Amniotic epithelial cell (primary cell): ENCODE measurements at regions not wholly inside any gene's neighbourhood (a gene's known extent, or its start where the extent isn't known, plus 50 kb on each side); places are given as distances from the start of the nearest gene placed in this dataset.

Experiments
- DNase-seq: peaks from one replicate; pipeline ENCODE4 v3.0.0-alpha.2; 2010; ENCODE audit warnings: low read depth

DNA sequence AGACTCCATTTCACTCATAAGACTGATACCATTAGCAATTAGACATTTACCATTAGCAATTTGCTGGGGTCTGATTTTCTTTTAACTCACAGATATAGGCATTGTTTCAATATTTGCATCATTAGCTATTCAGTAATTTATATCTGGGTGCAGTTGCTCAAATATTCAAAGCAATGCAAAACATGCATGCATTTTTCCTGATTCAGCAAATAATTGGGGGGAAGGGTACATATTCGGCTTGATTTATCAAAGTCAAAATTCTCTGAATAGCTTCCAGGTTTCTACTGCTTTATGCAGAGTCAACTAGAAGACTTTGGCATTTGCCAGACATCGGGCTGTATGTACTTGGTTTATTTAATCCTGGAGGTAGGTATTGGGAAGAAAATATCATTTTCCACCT lies 315.6 kb upstream of the NR2F2 start:
- DNase-seq, result no peak

DNA sequence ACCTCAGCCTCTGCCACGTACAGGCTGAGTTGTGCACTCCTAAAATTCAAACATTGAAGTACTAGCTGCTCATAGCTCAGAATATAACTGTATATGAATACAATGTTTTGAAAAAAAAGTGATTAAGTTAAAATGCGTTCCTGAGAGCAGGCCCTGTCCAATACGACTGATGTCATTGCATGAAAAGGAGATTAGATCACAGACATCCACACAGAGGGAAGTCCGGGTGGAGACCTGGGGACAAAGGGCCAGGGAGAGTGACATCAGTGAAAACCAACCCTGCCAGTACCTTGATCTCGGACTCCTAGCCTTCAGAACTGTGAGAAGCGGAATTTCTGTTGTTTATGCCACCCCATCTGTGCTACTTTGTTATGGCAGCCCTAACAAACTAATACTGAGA lies 311.4 kb upstream of the NR2F2 start:
- DNase-seq, result no peak

DNA sequence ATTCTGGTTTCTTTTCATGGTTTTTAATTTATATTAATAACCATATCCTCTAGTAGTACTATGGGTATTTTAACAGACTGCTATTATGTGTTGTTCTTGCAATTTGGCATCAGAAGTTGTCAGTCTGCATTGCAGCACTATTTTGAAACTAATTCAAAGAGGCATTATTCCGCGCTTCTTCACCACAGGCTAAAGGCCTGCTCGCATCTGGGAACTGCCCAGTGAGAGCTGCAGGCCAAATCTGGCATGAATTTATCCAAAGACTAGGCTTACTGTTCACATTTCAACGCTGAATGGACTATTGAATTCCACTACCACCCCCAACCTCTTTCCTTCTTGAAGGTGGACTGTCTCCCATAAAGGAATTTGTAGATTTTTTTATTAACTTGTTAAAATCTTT lies 310.4 kb upstream of the NR2F2 start:
- DNase-seq, result no peak

GRCh38 chr15:96020797-96021196 lies 309.7 kb upstream of the NR2F2 start:
- DNase-seq, result no peak

DNA sequence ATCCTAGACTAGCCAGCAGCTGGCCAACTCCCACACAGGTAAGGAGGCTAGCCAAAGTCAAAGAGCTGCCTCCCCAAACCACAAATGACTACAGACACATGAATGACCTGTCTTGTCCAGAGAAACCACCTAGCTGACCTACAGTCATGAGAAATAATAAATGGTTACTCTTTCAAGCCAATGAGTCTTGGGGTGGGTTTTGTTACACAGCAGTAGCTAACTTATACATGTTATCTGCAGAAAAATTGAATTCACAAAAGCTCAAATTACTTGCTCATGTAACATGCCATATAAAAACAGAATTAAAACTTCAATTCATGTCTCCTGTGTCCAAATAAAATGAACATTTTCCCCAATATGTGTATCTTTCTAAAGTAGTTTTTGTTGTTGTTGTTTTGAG lies 307.4 kb upstream of the NR2F2 start:
- no peak for DNase-seq

DNA sequence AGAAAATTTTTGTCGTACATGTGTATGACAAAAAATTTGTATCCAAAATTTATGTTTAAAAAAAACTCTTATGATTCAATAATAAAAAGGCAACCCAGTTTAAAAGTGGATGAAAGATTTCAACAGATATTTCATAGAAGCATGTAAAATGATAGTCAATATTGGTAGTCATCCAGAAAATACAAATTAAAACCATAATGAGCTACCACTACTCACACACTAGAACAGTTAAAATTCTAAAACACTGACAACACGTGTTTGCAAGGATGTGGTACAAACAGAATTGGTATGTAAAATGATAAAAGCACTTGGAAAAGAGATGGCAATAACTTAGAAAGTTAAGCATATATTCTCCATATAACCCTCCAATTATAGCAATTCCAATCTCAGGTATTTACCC lies 303.0 kb upstream of the NR2F2 start:
- DNase-seq, result no peak

DNA sequence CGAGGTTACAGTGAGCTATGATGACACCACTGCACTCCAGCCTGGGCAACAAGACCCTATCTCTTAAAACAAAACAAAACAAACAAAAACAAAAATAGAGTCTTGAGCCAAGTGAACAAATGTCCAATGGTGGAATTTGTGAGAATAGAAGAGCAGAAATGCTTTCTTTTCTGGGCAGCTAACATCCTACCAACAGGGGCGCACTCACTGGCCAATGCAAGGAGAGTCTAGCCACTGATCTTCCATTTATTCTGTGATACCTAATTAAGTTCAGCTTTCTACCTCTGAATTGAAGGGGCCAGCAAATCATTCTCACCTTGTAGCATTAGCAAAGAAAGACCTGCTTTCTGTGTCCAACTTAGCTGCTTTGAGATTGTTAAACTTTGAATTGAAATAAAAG lies 301.9 kb upstream of the NR2F2 start:
- no peak for DNase-seq

- DNase-seq, result no peak
Measured at GRCh38 chr15:96029172-96029571, 301.3 kb upstream of the NR2F2 start.

DNA sequence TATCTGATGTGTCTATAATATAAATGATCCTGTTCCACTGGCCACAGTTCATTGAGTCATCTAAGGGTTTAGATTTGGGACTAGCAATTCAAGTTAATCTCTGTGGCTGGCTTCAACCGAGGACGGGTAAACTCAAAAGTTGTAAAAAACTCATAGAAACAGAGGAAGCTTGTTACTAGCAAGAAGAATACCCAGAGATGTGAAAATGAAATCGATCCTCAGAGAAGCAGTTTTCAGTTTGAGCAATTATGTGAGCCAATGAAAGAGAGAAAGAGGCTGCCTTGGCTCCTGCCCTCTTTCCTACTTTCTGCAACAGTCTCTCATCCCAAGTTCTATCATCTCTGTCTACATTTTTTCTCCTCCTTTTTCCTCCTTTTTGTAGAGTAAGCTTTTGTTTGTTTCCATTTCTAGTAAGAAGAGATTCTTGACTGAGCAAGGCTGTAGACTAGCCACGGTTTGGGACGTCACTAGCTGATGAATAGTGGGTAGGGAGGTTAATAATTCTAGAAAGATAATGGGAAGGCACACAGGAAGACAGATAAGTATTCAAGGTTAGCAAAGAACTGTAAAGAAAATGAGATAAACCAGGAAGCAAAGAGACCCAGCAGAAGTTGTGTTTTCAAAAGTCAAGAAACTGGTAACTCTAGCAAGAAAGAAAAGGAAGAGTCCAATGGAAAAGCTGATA lies 298.9 kb upstream of the NR2F2 start:
- peak; percentile 14 for DNase-seq

GRCh38 chr15:96035091-96035490 lies 295.4 kb upstream of the NR2F2 start:
- no peak for DNase-seq

DNA sequence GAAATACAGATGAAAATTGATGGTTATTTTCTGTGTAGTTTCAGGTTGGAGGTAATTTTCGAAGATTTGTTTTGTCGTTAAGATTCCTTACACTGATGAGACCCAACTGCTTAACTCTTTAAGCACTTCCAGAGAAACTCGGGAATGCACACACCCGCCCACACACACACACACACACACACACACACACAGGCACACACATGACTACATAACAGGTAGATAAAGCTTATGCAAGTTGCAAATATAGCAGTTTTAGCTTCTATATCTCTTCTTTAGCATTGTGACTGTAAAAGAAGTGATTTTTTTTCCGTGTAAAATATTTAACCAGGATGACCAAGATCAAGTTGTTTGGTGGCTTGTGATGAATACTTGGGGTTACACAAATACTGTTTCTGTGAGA lies 294.9 kb upstream of the NR2F2 start:
- DNase-seq, result no peak

DNA sequence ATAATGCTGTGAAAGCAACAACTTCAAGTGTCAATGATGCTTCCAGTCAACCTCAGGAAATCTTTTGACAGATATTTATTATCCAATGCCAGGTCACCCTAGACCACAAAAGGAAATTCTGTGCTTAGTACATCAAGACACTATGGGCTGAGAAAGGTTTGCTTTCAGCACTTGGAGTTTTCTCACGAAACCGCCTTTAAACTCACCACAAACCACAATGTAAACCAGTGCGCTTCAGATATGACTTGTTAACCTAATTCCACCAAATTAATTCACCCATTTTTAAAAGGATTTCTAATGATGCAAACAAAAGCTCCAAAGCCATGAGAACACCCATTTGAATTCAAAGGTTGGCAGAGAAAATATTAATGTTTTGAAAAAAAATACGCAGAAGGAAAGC lies 292.9 kb upstream of the NR2F2 start:
- peak; percentile 90 for DNase-seq

DNA sequence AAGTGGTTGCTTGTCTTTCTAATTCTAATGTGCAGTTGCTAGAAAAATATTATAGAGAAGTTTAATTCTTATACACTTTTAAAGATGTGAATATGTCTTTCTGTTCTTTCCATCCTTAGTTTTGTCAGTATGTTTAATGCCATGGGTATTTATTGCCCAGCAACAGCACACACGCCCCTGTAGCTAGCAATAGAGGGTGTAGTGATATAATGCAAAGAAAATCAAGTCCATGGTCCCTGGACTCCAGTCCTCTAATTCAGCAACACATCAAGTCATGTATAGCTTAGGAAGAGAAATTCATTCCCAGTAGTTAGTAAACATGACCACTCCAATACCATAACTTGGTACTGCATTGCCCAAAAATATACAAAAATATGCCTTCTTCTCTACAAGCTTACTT lies 292.4 kb upstream of the NR2F2 start:
- no peak for DNase-seq

GRCh38 chr15:96038650-96039049 lies 291.9 kb upstream of the NR2F2 start:
- DNase-seq, result peak; percentile 27

DNA sequence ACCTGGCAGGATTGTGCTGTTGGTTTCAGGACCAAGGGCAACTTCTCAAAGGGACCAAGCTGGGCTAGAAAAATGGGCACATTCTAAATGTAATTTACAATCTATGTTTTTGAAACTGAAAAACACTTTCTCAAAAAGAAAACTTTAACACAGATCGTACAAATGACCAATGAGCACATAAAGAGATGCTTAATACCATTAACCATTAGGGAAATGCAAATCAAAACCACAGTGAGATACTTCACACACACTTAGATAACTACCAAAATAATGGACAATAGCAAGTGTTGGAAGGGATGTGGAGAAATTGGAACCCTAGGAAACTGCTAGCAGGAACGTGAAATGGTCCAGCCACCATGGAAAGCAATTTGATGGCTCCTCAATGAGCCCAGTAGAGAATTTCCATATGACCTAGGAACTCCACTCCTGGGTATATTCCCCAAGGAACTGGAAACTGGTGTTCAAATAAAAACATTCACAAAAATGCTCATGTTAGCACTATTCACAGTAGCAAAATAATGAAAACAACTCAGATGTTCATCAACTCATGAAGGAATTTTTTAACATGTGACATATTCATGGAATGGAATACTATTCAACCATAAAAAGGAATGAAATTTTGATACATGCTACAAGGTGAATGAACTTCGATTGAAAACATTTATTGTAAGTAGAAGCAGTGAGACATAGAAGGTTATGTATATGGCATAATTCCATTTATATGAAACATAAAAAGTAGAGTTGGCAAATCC lies 288.3 kb upstream of the NR2F2 start:
- DNase-seq, result no peak

DNA sequence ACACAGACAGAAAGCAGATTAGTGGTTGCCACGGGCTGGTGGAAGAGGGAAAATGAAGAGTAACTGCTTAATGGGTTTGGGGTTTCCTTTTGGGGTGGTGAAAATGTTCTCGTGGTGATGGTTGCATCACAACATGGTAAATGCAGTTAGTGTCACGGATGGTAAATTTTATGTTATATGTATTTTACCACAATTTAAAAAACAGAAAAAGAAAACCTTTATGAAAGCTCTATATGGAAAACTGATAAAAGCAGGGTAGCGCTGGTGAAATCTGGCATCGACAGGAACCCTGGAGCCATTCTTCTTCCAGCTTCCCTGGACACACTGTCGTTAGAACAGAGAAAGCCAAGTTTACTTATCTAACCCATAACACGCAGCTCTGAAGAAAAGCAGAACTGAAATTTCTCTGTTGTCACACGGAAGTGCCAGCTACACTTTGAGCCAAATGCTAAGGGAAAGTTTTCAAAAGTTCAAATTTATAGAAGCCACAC lies 287.7 kb upstream of the NR2F2 start:
- DNase-seq, result no peak

DNA sequence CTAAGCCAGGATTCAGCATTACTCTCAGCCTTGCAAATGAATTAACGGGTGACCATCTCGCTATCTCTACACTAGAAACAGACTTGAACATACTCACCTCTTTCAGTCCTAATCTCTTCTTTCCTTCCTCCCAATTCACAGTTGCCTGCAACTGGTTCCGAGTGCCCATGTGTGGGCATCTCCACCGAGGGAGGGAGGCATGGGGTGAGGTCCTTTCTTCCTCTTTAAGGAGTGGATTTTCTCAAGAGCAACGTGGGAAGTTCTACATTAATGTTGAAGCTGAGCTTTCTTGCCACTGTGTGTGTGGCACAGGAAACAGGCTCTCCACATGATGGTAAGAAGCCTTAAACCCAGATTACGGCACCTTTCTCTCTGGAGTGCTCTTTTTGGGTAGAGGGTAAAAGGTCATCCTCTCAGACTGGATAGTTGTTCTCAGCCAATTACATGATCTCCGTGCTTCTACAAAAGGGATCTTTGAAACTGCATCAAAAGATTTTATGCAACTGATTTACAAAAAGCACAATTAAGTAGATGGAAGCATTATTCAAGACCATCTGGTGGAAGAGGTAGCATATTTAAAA lies 286.8 kb upstream of the NR2F2 start:
- no peak for DNase-seq

DNA sequence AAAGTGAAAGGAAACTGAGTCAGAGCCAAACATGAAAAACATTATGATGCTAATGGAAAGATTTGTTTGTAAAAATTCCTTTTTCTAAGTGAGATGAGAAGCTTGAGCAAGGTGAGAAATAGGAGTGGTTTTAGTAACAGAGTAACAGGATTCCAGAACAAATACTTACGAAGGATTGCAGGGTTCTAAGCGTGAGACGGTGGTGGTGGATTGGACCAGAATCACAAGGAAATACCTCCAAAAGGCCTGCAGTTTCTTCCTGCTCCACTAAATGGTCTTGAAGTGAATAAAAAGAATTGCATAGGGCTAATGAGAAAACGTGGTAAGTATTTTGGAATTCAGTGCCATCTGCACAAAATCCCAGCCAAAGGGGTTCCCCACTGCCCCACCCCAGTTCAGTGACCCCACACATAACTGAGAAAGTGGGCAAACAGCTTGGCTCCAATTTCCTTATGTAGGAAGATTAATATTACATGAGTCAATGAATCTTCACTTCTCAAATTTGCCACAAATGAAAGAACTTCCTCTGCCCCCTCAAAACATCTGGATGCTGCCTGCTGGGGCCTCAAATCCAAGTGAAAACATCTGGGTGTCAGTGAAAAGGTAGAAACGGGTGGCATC lies 283.8 kb upstream of the NR2F2 start:
- no peak for DNase-seq

- DNase-seq, result peak; percentile 82
Measured at GRCh38 chr15:96047255-96047931, 283.1 kb upstream of the NR2F2 start.

DNA sequence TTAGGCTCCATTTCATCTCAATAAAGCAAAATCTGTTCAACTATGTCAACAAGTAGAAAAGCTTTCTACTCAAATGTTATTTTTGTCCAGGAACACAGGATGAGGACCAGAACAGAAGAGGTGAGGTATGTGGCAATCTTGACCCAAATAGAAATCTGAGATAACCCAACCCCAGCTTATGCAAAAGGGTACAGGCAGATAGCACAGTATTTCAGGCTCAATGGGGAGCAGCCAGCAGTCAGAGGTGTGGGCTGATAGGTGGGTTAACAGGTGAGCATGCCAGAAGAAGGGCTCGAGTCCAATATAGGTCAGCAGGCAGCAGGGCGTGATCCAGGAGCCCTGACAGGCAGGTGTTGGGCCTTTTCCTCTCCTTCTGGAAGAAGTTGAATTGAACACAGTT lies 281.2 kb upstream of the NR2F2 start:
- no peak for DNase-seq

- DNase-seq, result no peak
Measured at GRCh38 chr15:96049766-96050165, 280.7 kb upstream of the NR2F2 start.

DNA sequence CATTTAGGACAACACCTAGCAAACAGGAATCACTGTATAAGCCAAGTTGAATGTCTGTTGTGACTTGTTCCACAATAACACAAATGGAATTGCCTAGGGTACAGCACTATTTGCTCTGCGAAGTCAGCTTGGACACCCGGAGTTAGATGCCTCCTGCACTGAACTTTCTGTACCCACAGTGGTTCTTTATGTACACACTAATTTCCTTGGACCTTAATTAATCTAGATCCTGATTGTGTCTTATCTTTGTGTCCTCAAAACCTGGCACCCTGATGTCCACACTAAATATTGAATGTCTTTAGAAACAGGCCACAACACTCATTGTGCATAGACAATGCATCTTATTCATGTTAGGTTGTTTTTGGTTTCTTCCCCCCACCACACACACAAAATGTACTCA lies 278.9 kb upstream of the NR2F2 start:
- DNase-seq, result no peak
